GM12875 (cell line): ENCODE measurements at regions not wholly inside any gene's neighbourhood (a gene's known extent, or its start where the extent isn't known, plus 50 kb on each side); places are given as distances from the start of the nearest gene placed in this dataset.

Experiments used
- H3K4me3 ChIP-seq: one replicate; pipeline ENCODE4 v1.5.1; 2011; ENCODE audit warnings: low read depth, low read length, control low read depth
- TF ChIP-seq, protein P1 (sequence below): IDR thresholded peaks from 2 replicates; pipeline ENCODE4 v1.5.1; 2011; ENCODE audit warnings: low read depth, mild to moderate bottlenecking, control low read depth, inconsistent platforms, low read length, moderate library complexity, borderline replicate concordance; ENCODE audit not compliant: insufficient read depth

DNA sequence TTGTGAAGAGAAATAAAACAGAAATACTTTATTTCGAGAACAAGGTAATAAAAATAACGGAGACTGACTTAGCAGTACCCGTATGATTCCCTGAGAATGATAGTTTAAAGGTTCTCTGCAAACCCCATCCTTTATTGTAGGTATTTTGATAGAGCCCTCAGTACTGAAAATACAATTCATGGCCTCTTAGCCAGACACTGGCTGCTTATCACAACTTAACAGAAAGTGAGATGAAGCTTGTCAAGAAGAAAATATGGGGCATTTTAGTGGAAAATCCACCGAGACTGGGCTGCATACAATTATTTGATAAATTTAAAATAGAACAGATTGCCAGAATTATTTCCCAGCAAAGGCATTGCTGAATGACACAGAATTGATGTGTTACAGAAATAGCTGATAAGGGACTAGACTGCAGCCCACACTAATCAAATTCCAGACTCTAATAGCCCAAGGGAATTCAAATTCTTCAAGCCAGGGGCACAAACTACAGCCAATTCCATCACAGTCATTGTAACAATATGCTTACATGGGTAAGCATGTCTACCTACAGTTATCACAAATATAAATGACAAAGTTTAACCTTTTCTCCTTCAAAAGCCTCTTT, 521.9 kb downstream of the PLOD2 start:
- H3K4me3 ChIP-seq = no peak overlapping the region
- TF ChIP-seq, protein P1, sequence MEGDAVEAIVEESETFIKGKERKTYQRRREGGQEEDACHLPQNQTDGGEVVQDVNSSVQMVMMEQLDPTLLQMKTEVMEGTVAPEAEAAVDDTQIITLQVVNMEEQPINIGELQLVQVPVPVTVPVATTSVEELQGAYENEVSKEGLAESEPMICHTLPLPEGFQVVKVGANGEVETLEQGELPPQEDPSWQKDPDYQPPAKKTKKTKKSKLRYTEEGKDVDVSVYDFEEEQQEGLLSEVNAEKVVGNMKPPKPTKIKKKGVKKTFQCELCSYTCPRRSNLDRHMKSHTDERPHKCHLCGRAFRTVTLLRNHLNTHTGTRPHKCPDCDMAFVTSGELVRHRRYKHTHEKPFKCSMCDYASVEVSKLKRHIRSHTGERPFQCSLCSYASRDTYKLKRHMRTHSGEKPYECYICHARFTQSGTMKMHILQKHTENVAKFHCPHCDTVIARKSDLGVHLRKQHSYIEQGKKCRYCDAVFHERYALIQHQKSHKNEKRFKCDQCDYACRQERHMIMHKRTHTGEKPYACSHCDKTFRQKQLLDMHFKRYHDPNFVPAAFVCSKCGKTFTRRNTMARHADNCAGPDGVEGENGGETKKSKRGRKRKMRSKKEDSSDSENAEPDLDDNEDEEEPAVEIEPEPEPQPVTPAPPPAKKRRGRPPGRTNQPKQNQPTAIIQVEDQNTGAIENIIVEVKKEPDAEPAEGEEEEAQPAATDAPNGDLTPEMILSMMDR = no peak

DNA sequence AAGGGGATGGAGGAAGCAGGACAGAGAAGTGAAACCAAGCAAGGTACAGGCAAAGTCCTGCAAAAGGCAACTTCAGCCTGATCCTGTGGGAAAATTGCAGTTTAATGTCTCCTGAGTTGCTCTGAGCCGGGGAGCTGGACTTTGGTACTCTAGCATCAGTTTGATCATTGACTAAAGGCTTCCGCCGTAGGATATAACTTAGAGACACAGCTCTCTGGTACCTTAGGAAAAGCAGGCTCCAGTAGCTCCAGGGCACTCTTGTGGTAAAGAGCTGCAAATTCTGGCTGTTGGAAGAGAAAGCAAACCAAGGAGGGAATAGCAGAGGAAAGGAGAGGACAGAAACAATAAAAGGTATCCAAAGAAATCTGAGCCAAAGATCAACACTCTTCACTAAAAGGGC, 521.1 kb downstream of the PLOD2 start:
- H3K4me3 ChIP-seq = no peak overlapping the region
- TF ChIP-seq, protein P1 = no peak

DNA sequence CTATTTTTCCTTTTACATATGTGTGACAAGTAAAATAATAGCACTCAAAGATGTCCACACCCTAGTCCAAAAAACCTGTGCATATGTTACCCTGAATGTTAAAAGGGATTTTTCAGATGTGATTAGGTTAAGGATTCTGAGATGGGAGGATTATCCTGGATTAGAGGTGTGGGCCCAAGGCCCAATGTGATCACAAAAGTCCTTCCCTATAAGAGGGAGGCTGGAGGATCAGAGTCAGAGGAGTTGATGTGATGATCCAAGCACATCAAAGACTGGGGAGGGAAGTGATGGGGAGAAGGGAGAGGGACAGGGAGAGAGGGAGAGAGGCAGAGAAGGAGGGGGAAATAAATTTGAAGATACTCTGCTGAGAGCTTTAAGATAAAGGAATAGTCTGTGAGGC, 512.6 kb downstream of the PLOD2 start:
- TF ChIP-seq, protein P1 = no peak

DNA sequence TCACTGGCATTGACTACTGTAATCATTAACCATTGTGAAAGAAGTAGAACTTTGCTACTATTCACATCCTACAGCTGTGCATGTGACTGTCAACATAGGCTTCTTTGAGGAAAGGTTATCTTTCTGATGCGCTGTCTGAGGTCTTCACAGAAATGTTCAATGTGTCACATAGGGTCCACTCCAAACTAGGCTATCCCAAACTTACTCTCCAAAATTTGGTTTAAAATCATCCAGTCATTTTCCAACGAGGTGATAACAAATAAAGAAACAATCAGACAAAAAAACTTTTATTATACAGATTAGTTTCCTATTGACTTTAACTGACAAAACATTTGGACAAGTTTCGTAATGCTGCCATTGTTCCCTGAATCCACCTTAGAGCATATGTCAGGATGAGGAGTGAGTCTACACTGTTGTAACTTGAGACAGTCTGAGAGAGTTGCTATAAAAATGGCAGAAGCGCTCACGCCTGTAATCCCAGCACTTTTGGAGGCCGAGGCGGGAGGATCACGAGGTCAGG, 511.6 kb downstream of the PLOD2 start:
- TF ChIP-seq, protein P1 = no peak
- H3K4me3 ChIP-seq = no peak overlapping the region

More for the DNA sequence above, 512.6 kb downstream of the PLOD2 start:
- no peak overlapping the region for H3K4me3 ChIP-seq

DNA sequence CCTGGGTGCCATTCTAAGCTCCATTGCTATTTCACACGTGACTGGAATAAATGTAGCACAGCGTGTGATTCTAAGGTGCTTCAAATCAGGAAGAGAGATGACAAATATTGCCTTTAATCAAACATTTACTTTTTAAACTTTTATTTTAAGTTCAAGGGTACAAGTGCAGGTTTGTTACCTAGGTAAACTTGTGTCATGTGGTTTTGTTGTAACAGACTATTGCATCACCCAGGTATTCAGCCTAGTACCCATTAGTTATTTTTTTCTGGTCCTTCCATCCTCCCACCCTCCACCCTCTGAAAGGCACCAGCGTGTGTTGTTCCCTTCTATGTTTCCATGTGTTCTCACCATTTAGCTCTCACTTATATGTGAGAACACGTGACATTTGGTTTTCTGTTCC, 510.8 kb downstream of the PLOD2 start:
- H3K4me3 ChIP-seq = no peak overlapping the region
- TF ChIP-seq, protein P1 = no peak

DNA sequence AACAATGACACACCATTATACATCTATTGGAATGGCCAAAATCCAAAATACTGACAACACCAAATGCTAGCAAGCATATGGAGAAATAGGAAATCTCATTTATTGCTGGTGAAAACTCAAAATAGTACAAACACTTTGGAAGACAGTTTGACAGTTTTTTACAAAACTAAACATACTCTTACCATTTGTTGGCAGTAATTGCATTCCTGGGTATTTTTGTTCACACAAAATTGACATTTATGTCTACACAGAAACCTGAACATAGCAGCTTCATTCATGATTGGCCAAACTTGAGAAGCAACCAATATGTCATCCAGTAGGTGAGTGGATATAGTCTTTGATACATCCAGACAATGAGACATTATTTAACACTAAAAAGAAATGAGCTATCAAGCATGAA, 489.9 kb downstream of the PLOD2 start:
- TF ChIP-seq, protein P1 = no peak
- H3K4me3 ChIP-seq = no peak overlapping the region

DNA sequence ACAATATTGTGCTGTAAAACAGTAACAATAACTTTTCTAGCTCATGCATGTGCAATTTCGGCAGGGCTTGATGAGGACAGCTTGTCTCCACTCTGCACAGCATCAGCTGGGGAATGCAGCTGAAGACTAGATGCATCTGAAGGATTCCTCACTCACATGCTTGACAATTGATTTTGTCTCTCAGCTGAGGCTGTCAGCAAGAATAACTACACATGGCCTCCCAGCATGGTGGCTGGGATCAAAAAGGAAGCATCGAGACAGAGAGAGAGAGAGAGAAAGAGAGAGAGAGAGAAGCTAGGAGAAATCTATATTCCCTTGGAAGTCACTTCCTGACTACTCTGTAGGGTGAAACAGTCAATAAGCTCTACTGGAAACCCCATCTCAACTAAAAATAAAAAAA, 487.1 kb downstream of the PLOD2 start:
- H3K4me3 ChIP-seq = no peak overlapping the region
- TF ChIP-seq, protein P1 = no peak
